ENCODE measurements at regions not wholly inside any gene's neighbourhood (a gene's known extent, or its start where the extent isn't known, plus 50 kb on each side); places are given as distances from the start of the nearest gene placed in this dataset.

DNA sequence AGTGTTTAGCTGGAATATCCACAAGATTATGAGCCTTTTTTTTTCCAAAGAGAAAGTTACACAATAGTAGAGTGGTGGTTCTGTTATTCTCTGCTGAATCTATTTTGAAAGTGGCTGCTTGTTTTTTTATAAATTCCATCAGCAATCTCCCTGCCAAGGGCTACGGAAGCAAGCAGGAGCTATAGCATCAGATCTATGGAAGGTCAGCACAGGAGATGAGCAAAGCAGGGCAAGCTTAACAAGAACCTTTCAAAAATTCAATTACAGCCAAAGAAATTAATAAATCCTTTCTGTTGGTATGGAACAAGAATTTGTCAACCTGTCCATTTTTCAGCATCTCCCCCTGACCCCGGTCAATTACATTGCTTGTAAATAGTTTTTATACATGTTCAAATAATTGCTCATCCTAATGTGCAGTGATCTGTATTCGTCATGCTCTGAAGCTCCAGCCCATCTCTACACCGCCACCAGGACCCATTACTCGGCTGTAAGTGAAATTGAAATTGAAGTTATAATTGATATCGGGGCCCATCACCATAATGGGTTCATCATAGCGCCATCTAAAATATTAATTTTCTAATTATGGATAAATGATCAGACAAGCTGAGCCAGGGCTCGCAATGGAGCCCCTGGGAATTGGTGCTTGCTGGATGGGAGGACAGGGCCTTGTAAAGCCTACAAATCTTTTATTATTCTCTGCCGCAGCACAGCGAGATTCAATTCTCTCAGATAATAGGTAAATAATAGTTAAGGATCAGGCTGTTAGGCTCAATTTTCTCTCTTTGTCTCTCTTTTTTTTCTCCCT, 215.1 kb downstream of the ATG4C start:
- Histone ChIP-seq H3K9ac (ENCODE audit: low read length) (no peak overlapping the region), H3K36me3 (replicated peaks in 1 of 2; ENCODE audit: control extremely low read depth in 1 of 2, control insufficient read depth in 1 of 2, extremely low read depth in 1 of 2, insufficient read depth in 2 of 2, low read length in 1 of 2) (no peaks in the 10 kb centered on the region), H2AFZ (ENCODE audit: insufficient read depth, low read depth, low read length, poor library complexity, severe bottlenecking) (no peak overlapping the region), H3K79me2 (ENCODE audit: control insufficient read depth, insufficient read depth, low read length) (no peaks in the 10 kb centered on the region), H3K4me2 (replicated peaks; ENCODE audit: low read depth, low read length, poor library complexity, severe bottlenecking) (no peak overlapping the region), H3K4me3 (ENCODE audit: control extremely low read depth in 1 of 5, extremely low read depth in 1 of 5, insufficient read depth in 1 of 5, low read depth in 2 of 5, low read length in 4 of 5) (no peak overlapping the region), H3K27ac (ENCODE audit: low read length in 2 of 2) (no peak overlapping the region), H3K4me1 (ENCODE audit: control insufficient read depth in 2 of 2, insufficient read depth in 2 of 2, low read length in 2 of 2) (no peaks in the 10 kb centered on the region), H4K20me1 (ENCODE audit: control insufficient read depth, insufficient read depth, low read length, poor library complexity, severe bottlenecking) (no peaks in the 10 kb centered on the region), H3K9me3 (ENCODE audit: control extremely low read depth in 1 of 3, control insufficient read depth in 2 of 3, insufficient read depth in 1 of 3, low read length in 2 of 3) (no peaks in the 10 kb centered on the region), H3K27me3 (replicated peaks in 1 of 4; ENCODE audit: control extremely low read depth in 1 of 4, control insufficient read depth in 3 of 4, insufficient read depth in 4 of 4, low read length in 3 of 4) (peaks cover 0 to 4% (median 0%) of the 10 kb centered on the region in 4 experiments)
- ChIA-PET POLR2A (no interaction called here), CTCF (no interaction called here)
- peaks cover 11% of the 10 kb centered on the region for H3K27me3 Mint-ChIP-seq
- intact Hi-C loops (cut with micrococcal nuclease) = no loop called here
- ATAC-seq (ENCODE audit: low read depth) (no peak), DNase-seq (no peak)
- no peaks in the 10 kb centered on the region for H3K4me1 Mint-ChIP-seq
- WGBS (ENCODE audit: insufficient coverage) = no CpG with 5 or more reads among the region's 10 CpGs
- no peak overlapping the region for H3K27ac Mint-ChIP-seq
- TF ChIP-seq EZH2 (IDR thresholded peaks at IDR 0.05; ENCODE audit: borderline replicate concordance, insufficient read depth, low read depth, low read length, poor library complexity, severe bottlenecking) = no peak
- TF ChIP-seq, protein P1, sequence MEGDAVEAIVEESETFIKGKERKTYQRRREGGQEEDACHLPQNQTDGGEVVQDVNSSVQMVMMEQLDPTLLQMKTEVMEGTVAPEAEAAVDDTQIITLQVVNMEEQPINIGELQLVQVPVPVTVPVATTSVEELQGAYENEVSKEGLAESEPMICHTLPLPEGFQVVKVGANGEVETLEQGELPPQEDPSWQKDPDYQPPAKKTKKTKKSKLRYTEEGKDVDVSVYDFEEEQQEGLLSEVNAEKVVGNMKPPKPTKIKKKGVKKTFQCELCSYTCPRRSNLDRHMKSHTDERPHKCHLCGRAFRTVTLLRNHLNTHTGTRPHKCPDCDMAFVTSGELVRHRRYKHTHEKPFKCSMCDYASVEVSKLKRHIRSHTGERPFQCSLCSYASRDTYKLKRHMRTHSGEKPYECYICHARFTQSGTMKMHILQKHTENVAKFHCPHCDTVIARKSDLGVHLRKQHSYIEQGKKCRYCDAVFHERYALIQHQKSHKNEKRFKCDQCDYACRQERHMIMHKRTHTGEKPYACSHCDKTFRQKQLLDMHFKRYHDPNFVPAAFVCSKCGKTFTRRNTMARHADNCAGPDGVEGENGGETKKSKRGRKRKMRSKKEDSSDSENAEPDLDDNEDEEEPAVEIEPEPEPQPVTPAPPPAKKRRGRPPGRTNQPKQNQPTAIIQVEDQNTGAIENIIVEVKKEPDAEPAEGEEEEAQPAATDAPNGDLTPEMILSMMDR (IDR thresholded peaks at IDR 0.05) = no peak
- H3K9me3 Mint-ChIP-seq (ENCODE audit: insufficient read depth) = no peaks in the 10 kb centered on the region
- no peak overlapping the region for H3K4me3 Mint-ChIP-seq

DNA sequence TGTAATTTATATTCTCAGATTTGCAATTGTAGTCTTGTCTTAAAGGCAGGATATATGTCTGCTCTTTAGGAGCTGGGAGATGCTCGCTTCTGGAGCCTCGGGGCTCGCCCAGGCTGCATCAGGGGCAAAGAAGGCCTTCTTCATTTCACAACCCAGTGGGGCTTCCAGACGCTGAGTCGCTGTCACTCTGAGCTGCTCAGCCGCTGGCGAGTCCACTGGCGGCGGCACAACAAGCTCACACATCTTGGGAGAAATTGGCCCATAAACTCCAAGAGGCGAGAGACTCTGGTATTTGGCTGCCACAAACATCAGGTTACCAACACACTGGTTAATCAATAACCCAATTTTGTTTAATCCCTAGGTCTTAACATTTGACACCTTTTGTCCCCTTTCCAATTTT, 216.6 kb downstream of the ATG4C start:
- CTCF ChIA-PET = no interaction called here

More for the DNA sequence above, 216.6 kb downstream of the ATG4C start:
- H3K4me1 ChIP-seq (ENCODE audit: control insufficient read depth in 2 of 2, insufficient read depth in 2 of 2, low read length in 2 of 2) = no peaks in the 10 kb centered on the region
- H3K9me3 Mint-ChIP-seq (ENCODE audit: insufficient read depth) = no peaks in the 10 kb centered on the region
- no peaks in the 10 kb centered on the region for H4K20me1 ChIP-seq (ENCODE audit: control insufficient read depth, insufficient read depth, low read length, poor library complexity, severe bottlenecking)
- DNase-seq (no peak), ATAC-seq (ENCODE audit: low read depth) (no peak)
- H3K27me3 ChIP-seq (replicated peaks in 1 of 4; ENCODE audit: control extremely low read depth in 1 of 4, control insufficient read depth in 3 of 4, insufficient read depth in 4 of 4, low read length in 3 of 4) = peaks cover 0 to 1% (median 0%) of the 10 kb centered on the region in 4 experiments
- peaks cover 12% of the 10 kb centered on the region for H3K27me3 Mint-ChIP-seq
- no peaks in the 10 kb centered on the region for H3K4me1 Mint-ChIP-seq
- no peaks in the 10 kb centered on the region for H3K79me2 ChIP-seq (ENCODE audit: control insufficient read depth, insufficient read depth, low read length)
- H3K36me3 ChIP-seq (replicated peaks in 1 of 2; ENCODE audit: control extremely low read depth in 1 of 2, control insufficient read depth in 1 of 2, extremely low read depth in 1 of 2, insufficient read depth in 2 of 2, low read length in 1 of 2) = no peaks in the 10 kb centered on the region
- H3K9ac ChIP-seq (ENCODE audit: low read length) = no peak overlapping the region
- WGBS (ENCODE audit: insufficient coverage) = 62% methylated on average over 9 of the region's 10 CpGs
- no peak overlapping the region for H3K27ac ChIP-seq (ENCODE audit: low read length in 2 of 2)
- H2AFZ ChIP-seq (ENCODE audit: insufficient read depth, low read depth, low read length, poor library complexity, severe bottlenecking) = no peak overlapping the region
- H3K9me3 ChIP-seq (ENCODE audit: control extremely low read depth in 1 of 3, control insufficient read depth in 2 of 3, insufficient read depth in 1 of 3, low read length in 2 of 3) = peaks cover 0 to 3% (median 0%) of the 10 kb centered on the region in 3 donors
- no peak overlapping the region for H3K4me3 ChIP-seq (ENCODE audit: control extremely low read depth in 1 of 5, extremely low read depth in 1 of 5, insufficient read depth in 1 of 5, low read depth in 2 of 5, low read length in 4 of 5)
- POLR2A ChIA-PET = no interaction called here
- intact Hi-C loops (cut with micrococcal nuclease) = no loop called here
- no peak overlapping the region for H3K4me2 ChIP-seq (replicated peaks; ENCODE audit: low read depth, low read length, poor library complexity, severe bottlenecking)
- H3K27ac Mint-ChIP-seq = no peak overlapping the region
- H3K4me3 Mint-ChIP-seq = no peak overlapping the region
- no peak for TF ChIP-seq EZH2 (IDR thresholded peaks at IDR 0.05; ENCODE audit: borderline replicate concordance, insufficient read depth, low read depth, low read length, poor library complexity, severe bottlenecking)
- TF ChIP-seq, protein P1 (IDR thresholded peaks at IDR 0.05) = no peak

Measured in B cell (primary cell).